MCF 10A (cell line): ENCODE measurements at regions not wholly inside any gene's neighbourhood (a gene's known extent, or its start where the extent isn't known, plus 50 kb on each side); places are given as distances from the start of the nearest gene placed in this dataset.
"Not testable (repeated sequence)": the region's sequence is repeated elsewhere in the genome, so short reads cannot be mapped to it uniquely, and the experiment has no call there.

Experiments used
- BruUV-seq: library from RNA; stranded (reverse); fragments of 400-500 nt; replicated peaks from 2 replicates; lab custom pipeline; 2021; lab: Mats Ljungman, UMichigan
- CTCF ChIA-PET: fragments of 300-600 bp; sonication (Branson Sonifier 250); formaldehyde crosslinking; extraction: SDS; loops from one replicate; lab custom pipeline; 2021; ENCODE audit warnings: antibody characterized with exemption, inconsistent platforms; lab: Yijun Ruan, JAX
- POLR2A ChIA-PET: fragments of 300-600, 350-650 bp; sonication (Branson Sonifier 250); formaldehyde crosslinking; extraction: SDS; loops from one replicate; lab custom pipeline; 2020; ENCODE audit warnings: antibody characterized with exemption, inconsistent platforms; lab: Yijun Ruan, JAX
- DNase-seq: peaks from one replicate; pipeline ENCODE4 v3.0.0-alpha.2; 2018; ENCODE audit not compliant: unreplicated experiment
- H3K27ac Mint-ChIP-seq: one replicate; pipeline ENCODE4 v1.8.0; 2022; ENCODE audit warnings: mild to moderate bottlenecking, low read depth, mixed read lengths; ENCODE audit not compliant: unreplicated experiment
- H3K27me3 Mint-ChIP-seq: one replicate; pipeline ENCODE4 v1.8.0; 2022; ENCODE audit warnings: mixed read lengths; ENCODE audit not compliant: insufficient read depth, unreplicated experiment
- H3K36me3 Mint-ChIP-seq: one replicate; pipeline ENCODE4 v1.8.0; 2022; ENCODE audit warnings: mild to moderate bottlenecking, moderate library complexity, mixed read lengths; ENCODE audit not compliant: insufficient read depth, unreplicated experiment
- H3K4me1 Mint-ChIP-seq: one replicate; pipeline ENCODE4 v1.8.0; 2022; ENCODE audit warnings: mixed read lengths; ENCODE audit not compliant: insufficient read depth, unreplicated experiment
- H3K4me3 Mint-ChIP-seq: one replicate; pipeline ENCODE4 v1.8.0; 2022; ENCODE audit warnings: mild to moderate bottlenecking, moderate library complexity, mixed read lengths; ENCODE audit not compliant: unreplicated experiment
- H3K9me3 Mint-ChIP-seq: one replicate; pipeline ENCODE4 v1.8.0; 2022; ENCODE audit warnings: mixed read lengths; ENCODE audit not compliant: unreplicated experiment
- intact Hi-C: fragments of 100-400 bp; cut with micrococcal nuclease; formaldehyde crosslinking; loops from 2 replicates; pipeline ENCODE4 v1.14.1; 2022
- TF ChIP-seq, protein P1 (sequence below): fragments of 200-600 bp; IDR thresholded peaks from one replicate; pipeline ENCODE4 v1.8.0; 2022; ENCODE audit warnings: antibody characterized with exemption, mild to moderate bottlenecking; ENCODE audit not compliant: unreplicated experiment

DNA sequence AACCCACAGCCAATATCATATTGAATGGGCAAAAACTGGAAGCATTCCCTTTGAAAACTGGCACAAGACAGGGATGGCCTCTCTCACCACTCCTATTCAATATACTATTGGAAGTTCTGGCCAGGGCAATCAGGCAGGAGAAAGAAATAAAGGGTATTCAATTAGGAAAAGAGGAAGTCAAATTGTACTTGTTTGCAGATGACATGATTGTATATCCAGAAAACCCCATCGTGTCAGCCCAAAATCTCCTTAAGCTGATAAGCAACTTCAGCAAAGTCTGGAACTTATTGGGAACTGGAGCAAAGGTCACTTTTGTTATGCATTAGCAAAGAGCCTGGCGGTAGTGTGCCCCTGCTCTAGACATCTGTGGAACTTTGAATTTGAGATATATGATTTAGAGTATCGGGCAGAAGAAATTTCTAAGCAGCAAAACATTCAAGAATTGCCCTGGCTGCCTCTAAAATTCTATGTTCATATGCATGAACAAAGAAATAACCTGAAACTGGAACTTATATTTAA, 53.4 kb upstream of the PSMA1 start:
- intact Hi-C loops, POLR2A ChIA-PET, H3K9me3 Mint-ChIP-seq, BruUV-seq, DNase-seq, H3K4me1 Mint-ChIP-seq, CTCF ChIA-PET, H3K27ac Mint-ChIP-seq, H3K36me3 Mint-ChIP-seq, H3K4me3 Mint-ChIP-seq: not testable (repeated sequence)
- peaks cover 14% of the 10 kb centered on the region for H3K27me3 Mint-ChIP-seq

DNA sequence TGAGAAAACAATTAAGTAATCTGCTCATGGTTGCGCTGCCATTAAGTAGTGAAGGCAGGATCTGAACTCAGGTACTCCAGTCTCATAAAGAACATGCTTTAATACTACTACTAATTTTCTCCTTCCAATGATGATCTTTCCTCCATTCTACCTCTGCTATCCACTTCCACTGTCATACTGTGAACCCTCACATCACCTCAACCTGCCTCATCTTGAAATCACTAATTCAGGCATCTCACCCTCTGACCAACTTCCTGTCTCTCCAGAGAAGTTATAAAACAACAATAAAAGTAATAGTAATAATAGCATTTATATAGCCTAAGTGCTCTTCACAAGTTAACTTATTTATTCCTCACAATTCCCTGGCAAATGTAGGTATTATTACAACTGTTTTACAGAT, 57.1 kb upstream of the PSMA1 start:
- ChIA-PET POLR2A (no interaction called here), CTCF (interaction anchor here (0.6 kb wide), 1 partner anchor 96 kb away, joined by 3 read pairs; no protein-coding TSS in a partner anchor)
- BruUV-seq: no TSS peak
- DNase-seq: no peak
- no peaks in the 10 kb centered on the region for H3K36me3 Mint-ChIP-seq
- H3K4me3 Mint-ChIP-seq: no peak overlapping the region
- no peaks in the 10 kb centered on the region for H3K9me3 Mint-ChIP-seq
- intact Hi-C loops: no loop called here
- no peaks in the 10 kb centered on the region for H3K27me3 Mint-ChIP-seq
- TF ChIP-seq, protein P1, sequence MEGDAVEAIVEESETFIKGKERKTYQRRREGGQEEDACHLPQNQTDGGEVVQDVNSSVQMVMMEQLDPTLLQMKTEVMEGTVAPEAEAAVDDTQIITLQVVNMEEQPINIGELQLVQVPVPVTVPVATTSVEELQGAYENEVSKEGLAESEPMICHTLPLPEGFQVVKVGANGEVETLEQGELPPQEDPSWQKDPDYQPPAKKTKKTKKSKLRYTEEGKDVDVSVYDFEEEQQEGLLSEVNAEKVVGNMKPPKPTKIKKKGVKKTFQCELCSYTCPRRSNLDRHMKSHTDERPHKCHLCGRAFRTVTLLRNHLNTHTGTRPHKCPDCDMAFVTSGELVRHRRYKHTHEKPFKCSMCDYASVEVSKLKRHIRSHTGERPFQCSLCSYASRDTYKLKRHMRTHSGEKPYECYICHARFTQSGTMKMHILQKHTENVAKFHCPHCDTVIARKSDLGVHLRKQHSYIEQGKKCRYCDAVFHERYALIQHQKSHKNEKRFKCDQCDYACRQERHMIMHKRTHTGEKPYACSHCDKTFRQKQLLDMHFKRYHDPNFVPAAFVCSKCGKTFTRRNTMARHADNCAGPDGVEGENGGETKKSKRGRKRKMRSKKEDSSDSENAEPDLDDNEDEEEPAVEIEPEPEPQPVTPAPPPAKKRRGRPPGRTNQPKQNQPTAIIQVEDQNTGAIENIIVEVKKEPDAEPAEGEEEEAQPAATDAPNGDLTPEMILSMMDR: no peak
- no peak overlapping the region for H3K27ac Mint-ChIP-seq
- H3K4me1 Mint-ChIP-seq: peaks cover 6% of the 10 kb centered on the region

DNA sequence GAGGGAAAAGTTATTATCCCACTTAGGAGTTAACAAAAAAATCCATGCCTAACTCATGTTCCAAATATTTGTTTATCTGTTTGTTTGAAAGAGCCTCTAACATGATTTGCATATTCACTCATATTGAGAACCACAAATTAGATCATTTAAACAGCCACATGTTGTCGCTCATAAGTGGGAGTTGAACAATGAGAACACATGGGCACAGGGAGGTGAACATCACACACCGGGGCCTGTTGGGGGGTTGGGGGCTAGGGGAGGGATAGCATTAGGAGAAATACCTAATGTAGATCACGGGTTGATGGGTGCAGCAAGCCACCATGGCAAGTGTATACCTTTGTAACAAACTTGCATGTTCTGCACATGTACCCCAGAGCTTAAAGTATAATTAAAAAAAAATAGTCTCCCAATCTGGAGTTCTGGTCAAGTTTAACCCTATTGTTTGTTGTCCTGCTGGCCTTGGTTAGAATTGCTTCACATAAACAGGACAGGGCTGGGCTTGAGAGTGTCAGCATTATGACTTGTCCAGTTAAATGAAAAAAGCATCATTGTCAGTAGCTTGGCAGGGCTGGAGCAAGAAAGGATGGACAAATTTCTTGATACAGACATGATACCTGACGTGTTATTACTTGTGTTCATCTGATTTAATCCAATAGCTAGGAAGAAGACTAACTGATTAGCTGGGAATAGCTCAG, 57.8 kb upstream of the PSMA1 start:
- no TSS peak for BruUV-seq
- Mint-ChIP-seq H3K36me3 (no peaks in the 10 kb centered on the region), H3K9me3 (no peaks in the 10 kb centered on the region), H3K4me3 (no peak overlapping the region), H3K27ac (no peak overlapping the region), H3K4me1 (peaks cover 6% of the 10 kb centered on the region), H3K27me3 (no peaks in the 10 kb centered on the region)
- intact Hi-C loops: no loop called here
- ChIA-PET POLR2A (interaction anchor here (0.7 kb wide), 1 partner anchor 579 kb away, joined by 3 read pairs; no protein-coding TSS in a partner anchor), CTCF (interaction anchor here (0.7 kb wide), 1 partner anchor 17 kb away, joined by 4 read pairs; no protein-coding TSS in a partner anchor)
- TF ChIP-seq, protein P1: no peak
- no peak for DNase-seq

DNA sequence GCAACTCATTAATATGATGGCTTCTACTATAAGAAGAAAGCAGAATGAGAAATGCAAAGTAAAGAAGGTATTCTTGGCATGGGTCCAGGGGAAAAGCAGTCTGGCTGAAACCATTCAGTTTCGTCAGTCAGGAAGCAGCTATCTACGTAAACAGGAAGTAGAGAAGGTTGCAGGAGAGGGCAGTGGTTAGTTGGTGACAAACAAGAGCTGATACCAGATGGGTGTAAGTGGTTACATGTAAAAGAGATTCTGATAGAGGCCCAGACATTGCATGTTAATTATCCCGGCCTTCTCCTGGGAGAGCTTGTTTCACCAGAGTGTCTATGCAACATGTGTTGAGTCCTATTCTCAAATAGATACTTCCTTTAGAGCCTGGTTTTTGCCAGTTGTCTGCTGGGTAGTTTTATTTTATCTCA, 58.4 kb upstream of the PSMA1 start:
- ChIA-PET POLR2A (no interaction called here), CTCF (interaction anchor here (0.7 kb wide), 1 partner anchor 17 kb away, joined by 4 read pairs; no protein-coding TSS in a partner anchor)
- Mint-ChIP-seq H3K36me3 (no peaks in the 10 kb centered on the region), H3K27ac (no peak overlapping the region), H3K27me3 (no peaks in the 10 kb centered on the region), H3K4me1 (peaks cover 6% of the 10 kb centered on the region), H3K4me3 (no peak overlapping the region), H3K9me3 (no peaks in the 10 kb centered on the region)
- DNase-seq: peak; percentile 46
- BruUV-seq: no TSS peak
- intact Hi-C loops: no loop called here
- TF ChIP-seq, protein P1: no peak
